ENCODE measurements at regions not wholly inside any gene's neighbourhood (a gene's known extent, or its start where the extent isn't known, plus 50 kb on each side); places are given as distances from the start of the nearest gene placed in this dataset.

GRCh38 chr2:30371772-30372373 lies 75.2 kb upstream of the LCLAT1 start:
- no peak for DNase-seq

GRCh38 chr2:30372826-30373225 lies 74.2 kb upstream of the LCLAT1 start:
- no peak for DNase-seq

GRCh38 chr2:30373881-30374302 lies 73.2 kb upstream of the LCLAT1 start:
- DNase-seq: no peak

DNA sequence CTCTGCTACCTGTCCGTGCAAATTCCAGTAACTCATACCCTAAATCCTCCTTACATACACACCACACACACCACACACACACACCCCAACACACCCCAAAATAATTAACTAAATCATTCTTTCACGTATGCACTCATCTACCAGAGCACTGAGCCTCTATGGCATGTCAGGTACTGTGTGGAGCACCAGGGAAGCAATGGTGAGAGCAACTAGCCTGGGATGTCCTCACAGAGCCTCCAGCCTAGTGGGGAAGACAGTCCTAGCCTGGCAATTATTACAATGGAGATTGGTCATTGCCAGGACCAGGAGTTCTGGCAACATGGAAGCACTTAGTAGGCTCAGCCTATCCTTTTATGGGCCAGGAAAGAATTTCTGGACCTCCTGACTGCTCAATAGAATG lies 72.7 kb upstream of the LCLAT1 start:
- DNase-seq: no peak

GRCh38 chr2:30375915-30376314 lies 71.1 kb upstream of the LCLAT1 start:
- no peak for DNase-seq

DNA sequence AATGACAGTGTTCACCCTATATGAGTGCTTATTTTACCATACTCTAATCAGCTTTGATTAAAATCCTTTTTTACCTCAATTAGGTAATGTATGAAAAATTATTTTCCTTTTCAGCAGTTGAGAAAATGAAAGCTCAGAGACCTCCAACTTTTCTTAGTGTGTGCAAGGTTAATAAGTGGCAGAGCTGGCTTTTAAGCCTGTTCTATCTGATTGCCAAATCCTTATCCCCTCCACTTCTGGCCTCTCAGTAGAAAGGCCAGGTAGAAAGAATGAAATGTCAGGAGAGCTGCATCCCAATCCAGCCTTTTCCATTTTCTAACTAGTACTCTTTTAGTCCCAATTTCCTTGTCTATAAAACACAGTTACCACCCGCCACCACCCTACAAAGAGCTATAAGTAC lies 67.6 kb upstream of the LCLAT1 start:
- no peak for DNase-seq

- no peak for DNase-seq
Observed at GRCh38 chr2:30380824-30381223, 66.2 kb upstream of the LCLAT1 start.

DNA sequence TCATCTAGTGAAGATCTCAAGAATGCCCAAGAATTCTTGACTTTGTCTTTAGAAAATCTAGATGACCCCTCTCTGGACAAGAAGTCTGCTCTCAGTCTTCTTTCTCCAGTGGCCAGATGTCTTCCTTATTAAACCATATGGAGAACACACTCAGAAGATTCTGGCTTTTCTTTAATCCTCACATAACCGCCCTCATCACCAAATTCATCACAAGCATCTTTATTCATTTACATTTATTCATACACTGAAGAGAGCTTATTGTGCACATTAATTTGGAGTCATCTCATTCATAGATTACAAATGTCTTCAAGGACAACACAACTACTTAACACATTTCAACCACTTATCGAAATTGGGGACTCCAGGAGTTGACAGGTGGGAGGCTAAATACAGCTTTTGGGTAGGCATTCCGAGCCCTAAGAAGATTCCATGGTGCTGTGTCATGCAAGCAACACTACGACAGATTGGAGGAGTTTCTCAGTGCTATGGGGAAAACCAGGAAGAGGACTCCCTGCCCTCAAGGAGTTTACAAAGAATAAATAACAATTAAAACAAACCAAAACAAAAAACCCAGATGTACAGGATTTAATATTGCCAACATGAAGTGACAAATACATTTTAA lies 64.8 kb upstream of the LCLAT1 start:
- DNase-seq: no peak

DNA sequence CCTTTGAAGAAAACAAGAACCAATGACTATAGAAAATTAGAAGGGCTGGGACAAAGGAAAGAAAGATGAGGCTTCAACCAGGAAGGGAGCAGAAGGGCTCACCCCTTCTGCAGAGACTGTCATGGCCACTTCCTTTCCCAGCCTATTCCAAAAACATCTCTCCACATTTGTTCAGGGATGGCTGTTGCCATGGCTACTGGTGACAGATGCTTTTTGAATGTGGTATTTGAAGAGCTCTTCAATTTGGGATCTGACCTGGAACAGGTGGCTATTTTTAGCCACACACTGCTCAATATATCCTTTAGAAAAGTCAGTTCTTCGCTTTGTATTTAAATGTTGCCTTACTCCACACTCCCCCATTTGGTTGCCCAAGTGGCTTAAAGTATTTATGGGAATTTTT lies 64.1 kb upstream of the LCLAT1 start:
- no peak for DNase-seq

GRCh38 chr2:30385327-30385726 lies 61.7 kb upstream of the LCLAT1 start:
- DNase-seq: no peak

DNA sequence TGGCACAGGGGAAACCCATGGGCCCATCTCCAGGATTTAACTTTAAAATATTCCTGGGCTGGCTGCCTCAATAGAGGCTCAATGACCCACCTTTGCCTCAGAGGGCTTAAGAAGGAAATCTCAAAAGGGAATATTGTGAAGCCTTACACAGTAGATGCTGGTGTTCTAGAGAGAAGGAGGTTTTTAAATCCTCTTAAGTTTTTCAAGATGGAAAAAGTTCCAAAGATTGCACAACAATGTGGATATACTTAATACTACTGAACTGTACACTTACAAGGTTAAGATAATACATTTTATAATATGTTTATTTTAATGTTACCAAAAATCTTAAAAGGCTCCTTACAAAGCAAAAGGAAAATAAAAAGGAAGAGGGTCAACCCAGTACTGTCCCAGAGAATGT lies 54.9 kb upstream of the LCLAT1 start:
- no peak for DNase-seq

DNA sequence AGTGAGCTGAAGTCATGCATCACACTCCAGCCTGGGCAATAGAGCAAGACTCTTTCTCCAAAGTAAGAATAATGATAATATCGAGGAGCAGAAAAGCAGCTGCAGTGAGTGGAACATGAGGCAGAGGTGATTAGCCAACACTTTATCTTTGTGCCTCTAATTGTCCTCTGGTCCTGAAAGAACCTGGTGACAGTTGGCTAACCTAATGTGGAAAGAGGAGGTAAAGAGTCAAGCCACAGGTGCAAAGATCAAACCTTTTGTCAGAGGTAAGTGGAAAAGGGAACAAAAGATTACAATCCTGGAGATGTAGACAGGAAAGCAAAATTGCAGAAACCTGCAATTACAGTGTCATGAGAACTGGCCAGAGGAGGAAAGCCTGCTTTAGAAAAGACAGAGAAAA lies 53.5 kb upstream of the LCLAT1 start:
- no peak for DNase-seq

DNA sequence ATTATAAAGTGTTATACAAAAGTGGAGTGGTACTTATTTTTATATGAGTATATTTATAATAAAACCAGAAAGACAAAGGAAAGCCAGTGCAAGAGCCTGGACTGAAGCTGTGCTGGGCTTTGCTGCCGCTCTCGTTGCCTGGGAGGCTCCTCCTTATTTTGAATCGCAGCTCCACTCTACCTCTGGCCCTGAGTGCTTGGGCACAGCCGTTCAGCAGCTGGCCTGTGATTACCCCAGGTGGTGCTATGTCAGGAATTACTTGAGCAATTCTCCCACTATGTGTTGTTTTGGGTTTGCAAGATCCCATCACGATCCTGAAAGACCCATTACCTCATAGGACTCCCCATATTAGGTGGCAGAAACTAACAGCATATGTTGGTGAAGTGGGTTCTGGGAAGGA lies 53.0 kb upstream of the LCLAT1 start:
- DNase-seq: no peak

GRCh38 chr2:30396436-30397232 lies 50.4 kb upstream of the LCLAT1 start:
- no peak for DNase-seq
